ENCODE measurements at regions not wholly inside any gene's neighbourhood (a gene's known extent, or its start where the extent isn't known, plus 50 kb on each side); places are given as distances from the start of the nearest gene placed in this dataset.
A peak's percentile ranks its signal among the peaks of the same experiment; 100 is the strongest.

DNA sequence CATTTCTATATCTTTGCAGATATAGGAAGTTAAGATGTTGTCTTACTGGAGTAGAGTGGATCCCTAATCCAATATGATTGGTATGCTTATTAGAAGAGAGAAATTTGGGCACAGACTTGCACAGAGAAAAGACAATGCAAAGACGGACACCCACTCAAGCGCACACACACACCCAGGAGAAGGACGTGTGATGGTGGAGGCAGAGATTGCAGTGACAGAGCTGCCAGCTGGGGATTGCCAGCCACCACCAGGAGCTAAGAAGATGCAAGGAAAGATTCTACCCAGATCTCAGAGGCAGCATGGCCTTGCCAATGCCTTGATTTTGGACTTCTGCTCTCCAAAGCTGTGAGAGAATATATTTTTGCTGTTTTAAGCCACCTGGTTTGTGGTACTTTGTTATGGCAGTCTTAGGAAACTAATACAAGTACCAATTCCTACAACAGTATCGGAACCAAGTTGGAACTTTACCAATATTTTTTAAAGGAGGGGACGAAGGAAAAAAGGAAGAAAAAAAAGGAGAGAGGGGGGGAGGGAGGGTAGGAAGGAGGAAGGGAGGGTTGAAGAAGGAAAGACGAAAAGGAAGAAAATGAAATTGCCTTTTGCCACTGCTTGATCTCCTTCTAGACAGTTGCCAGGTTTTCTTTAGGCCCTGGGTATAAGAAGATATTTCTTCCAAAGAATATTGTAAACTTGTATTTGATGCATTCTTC lies 334.0 kb downstream of the BUD13 start:
- DNase-seq = no peak

DNA sequence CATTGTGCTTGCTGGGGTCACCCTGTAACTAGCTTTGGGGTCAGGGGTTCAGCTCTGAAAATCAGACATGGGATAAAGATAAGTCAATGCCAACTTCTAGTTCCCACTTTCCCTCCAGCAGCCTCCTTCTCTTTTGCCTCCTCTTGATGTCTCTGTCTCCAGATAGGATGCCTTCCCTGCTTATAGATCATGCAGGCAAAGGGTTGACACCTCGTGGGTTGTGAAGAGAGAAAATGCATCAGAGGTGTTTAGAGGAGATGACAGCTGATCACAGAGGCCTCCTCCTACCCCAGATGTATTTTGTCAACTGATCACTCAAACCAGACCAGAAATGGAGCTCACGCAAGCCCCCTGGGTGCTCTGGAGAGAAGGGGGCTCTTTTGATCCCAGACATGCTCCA lies 337.8 kb downstream of the BUD13 start:
- no peak for DNase-seq

DNA sequence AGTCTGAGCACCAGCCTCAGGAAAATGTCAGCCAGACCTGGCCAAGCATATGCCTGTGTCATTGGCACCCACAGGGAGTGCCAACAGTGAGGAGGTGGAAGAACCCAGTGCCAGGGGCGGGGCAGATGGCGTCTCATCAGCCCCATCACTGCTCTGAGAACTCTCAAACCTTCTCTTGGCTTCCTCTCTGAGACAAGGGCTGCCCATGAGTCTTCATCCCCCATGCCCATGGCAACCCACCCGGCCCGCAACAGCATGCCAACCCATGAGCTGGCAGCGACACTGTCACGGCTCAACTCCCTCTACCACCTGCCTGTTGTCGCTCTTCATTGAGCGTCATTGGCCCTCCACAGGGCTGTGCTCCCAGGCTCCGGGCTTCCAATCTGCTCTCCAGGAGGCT lies 340.5 kb downstream of the BUD13 start:
- DNase-seq = no peak

GRCh38 chr11:116431842-116432241 lies 340.9 kb downstream of the BUD13 start:
- DNase-seq = no peak

DNA sequence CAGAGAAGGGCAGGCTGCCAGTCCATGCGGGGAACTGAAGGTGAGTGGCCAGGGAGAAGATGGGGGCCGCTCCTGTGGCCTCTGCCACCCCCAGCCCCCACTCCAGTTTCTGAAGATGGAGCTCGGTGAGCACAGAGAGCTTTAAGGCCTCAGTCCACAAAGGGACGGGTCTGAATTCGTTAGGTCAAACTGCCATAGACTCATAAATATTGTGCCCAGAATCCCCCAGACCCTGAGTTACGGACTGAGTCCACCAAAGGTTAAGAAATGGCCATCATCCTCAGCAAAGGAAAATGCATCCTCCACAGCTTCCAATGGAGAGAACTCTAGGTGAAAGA lies 344.2 kb downstream of the BUD13 start:
- no peak for DNase-seq

GRCh38 chr11:116427903-116428637 lies 344.7 kb downstream of the BUD13 start:
- peak; percentile 12 for DNase-seq

- DNase-seq = no peak
These were observed 345.4 kb downstream of the BUD13 start for GRCh38 chr11:116427337-116427902.

GRCh38 chr11:116426761-116427160 lies 346.0 kb downstream of the BUD13 start:
- DNase-seq = no peak

DNA sequence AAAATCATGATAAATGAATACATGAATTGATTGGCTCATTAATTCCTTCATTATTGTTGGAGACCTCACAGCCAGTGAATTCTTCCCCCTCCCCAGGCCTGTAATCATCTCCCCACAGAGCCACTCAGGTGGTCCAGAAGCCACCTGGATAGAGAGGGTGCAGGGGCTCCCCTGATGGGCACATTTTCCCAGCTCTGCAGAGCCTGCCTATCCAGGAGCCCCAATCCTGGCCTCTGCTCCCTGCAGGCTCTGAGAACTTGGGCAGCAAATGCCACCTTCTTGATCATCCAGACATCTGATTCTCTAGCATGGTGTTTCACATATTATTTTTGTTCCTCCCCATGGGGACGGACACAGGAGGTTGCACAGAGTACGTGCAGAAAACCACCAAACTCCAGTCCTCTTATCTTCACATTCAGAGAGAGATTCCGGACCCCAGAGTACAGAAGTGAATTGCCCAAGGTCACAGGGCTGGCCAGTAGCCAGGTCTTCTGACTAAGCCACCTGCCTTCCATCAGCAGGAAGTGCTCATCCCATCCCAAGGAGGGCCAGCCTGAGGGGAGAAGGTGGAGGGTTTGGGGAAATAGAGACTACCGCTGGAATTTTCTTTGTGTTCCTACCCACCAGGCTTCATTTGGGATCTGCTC lies 348.0 kb downstream of the BUD13 start:
- DNase-seq = no peak

GRCh38 chr11:116422956-116423600 lies 349.7 kb downstream of the BUD13 start:
- DNase-seq = no peak

- no peak for DNase-seq
These were observed 350.2 kb downstream of the BUD13 start for GRCh38 chr11:116422556-116422955.

GRCh38 chr11:116421529-116422185 lies 351.1 kb downstream of the BUD13 start:
- no peak for DNase-seq

DNA sequence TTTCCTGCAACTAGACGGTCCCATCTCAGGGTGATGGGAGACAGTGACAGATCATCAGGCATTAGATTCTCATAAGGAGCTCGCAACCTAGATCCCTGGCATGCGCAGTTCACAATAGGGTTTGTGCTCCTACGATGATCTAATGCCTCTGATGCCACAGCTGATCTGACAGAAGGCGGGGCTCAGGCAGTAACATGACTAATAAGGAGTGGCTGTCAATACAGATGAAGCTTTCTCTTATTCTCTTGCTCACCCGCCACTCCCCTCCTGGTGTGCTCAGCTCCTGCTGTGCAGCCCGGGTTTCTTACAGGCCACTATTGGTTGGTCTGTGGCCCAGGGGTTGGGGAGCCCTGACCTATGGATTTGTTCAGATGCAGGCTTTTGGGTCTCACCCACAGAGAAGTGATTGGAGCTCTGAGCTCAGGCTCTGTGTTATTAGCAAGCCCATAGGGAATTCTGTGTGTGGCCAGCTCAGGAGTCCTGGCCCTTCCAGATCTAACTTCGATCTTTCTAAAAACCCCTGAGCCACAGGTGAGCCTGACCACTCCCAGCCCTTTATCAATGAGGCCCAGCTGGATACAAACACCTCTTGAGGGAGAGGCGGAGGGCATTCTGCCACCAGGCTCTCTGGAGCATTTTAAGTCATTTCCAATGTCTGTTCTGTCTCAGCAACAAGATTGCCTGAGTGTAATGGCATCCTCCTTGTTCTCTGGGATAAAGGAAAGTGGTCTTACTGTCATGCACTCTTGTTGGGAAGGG lies 351.8 kb downstream of the BUD13 start:
- DNase-seq = no peak

DNA sequence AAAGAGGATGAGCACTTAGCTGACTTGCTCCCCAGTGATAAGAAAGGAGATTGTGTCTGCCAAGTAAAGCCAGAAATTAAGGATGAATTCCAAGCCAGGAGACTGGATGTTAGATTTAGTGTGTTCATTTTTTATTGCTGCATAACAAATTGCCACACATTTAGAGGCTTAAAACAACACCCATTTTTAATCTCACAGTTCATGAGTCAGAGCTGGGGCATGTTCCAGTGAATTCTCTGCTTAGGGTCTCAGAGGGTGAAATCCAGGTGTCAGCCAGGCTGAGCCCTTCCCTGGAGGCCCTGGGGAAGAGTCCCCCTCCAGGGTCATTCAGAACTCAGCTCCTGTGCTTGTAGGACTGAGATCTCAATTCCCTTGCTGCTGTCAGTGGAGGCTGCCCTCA lies 352.8 kb downstream of the BUD13 start:
- no peak for DNase-seq

- DNase-seq = no peak
These were observed 354.3 kb downstream of the BUD13 start for GRCh38 chr11:116418388-116419041.

DNA sequence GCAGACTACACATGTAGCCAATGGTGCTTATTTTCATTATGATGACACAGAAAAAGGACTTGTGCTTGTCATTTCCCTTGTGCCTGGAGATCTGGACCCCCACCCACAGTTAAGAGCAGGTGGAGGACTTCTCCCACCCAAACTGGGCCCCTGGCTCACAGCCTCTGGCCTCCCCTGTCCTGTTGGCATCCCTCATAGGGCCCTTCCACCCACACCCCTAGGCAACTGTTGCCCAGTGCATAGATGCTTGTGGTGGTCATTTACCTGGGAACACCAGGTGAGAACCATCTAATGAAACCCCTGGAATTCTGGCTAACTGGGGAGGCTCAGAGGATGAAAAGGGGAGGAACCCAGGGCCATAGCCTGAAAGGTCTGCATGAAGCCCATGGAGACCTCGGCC lies 355.9 kb downstream of the BUD13 start:
- no peak for DNase-seq

DNA sequence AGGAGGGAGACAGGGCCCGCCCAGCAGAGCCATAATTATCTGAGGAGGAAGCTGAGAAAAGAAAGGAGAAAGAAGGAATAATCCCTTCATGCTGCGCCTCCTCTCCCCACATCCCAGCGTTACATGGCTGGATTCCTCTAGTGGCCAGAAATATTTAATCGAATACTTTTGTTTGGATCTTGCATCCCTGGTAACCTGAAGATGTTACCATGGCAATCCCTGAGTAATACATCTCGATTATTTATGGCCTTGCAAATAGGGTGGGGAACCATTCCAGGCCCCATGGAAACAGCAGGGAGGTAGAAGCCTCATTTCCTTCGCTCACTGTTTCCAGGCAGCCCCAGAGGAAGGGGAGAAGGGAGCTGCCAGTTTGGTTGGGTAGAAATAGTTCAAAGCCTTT lies 357.7 kb downstream of the BUD13 start:
- DNase-seq = peak; percentile 57

GRCh38 chr11:116414357-116414880 lies 358.4 kb downstream of the BUD13 start:
- DNase-seq = no peak

- DNase-seq = no peak
These were observed 359.2 kb downstream of the BUD13 start for GRCh38 chr11:116413301-116414242.
